Neural progenitor cell (in vitro differentiated cells): ENCODE measurements at regions not wholly inside any gene's neighbourhood (a gene's known extent, or its start where the extent isn't known, plus 50 kb on each side); places are given as distances from the start of the nearest gene placed in this dataset.

Experiments
- EZH2 ChIP-seq: fragments of 200-600 bp; sonication (generic); IDR thresholded peaks from 2 replicates; pipeline ENCODE4 v1.6.1; 2017; ENCODE audit warnings: antibody characterized with exemption, mild to moderate bottlenecking, moderate library complexity
- EZH2phosphoT487 ChIP-seq: fragments of 200-600 bp; sonication (generic); IDR thresholded peaks from 2 replicates; pipeline ENCODE4 v1.6.1; 2017; ENCODE audit warnings: antibody characterized with exemption
- TF ChIP-seq, protein P1 (sequence below): fragments of 200-600 bp; sonication (generic); IDR thresholded peaks from 2 replicates; pipeline ENCODE4 v1.5.1; 2017; ENCODE audit warnings: antibody characterized with exemption, mild to moderate bottlenecking

DNA sequence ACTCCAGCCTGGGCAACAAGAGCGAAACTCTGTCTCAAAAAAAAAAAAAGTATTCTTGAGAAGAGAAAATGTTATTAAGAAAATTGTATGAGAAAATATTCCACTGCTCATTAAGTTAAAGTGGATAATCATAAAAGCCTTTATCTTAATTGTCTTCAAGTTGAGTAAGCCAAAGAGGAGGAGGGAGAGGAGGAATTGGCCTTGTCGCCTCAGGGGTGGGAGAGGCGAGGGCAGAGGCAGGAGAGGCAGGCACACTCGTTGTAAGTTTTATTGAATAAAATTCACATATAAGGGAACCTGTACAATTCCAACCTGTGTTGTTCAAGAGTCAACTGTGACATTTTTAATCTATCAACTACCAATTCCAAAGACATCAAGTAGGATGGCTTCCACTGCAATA lies 820.3 kb downstream of the USP25 start:
- TF ChIP-seq, protein P1, sequence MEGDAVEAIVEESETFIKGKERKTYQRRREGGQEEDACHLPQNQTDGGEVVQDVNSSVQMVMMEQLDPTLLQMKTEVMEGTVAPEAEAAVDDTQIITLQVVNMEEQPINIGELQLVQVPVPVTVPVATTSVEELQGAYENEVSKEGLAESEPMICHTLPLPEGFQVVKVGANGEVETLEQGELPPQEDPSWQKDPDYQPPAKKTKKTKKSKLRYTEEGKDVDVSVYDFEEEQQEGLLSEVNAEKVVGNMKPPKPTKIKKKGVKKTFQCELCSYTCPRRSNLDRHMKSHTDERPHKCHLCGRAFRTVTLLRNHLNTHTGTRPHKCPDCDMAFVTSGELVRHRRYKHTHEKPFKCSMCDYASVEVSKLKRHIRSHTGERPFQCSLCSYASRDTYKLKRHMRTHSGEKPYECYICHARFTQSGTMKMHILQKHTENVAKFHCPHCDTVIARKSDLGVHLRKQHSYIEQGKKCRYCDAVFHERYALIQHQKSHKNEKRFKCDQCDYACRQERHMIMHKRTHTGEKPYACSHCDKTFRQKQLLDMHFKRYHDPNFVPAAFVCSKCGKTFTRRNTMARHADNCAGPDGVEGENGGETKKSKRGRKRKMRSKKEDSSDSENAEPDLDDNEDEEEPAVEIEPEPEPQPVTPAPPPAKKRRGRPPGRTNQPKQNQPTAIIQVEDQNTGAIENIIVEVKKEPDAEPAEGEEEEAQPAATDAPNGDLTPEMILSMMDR, result no peak
- TF ChIP-seq EZH2phosphoT487 (no peak), EZH2 (no peak)
